HCT116 (cell line): ENCODE measurements at regions not wholly inside any gene's neighbourhood (a gene's known extent, or its start where the extent isn't known, plus 50 kb on each side); places are given as distances from the start of the nearest gene placed in this dataset.

ENCODE experiments used
- ATAC-seq: fragments of 200-7000 bp; cut with Tn5 transposase; 2 replicates; pipeline ENCODE4 v1.9.1; 2020; ENCODE audit warnings: mild to moderate bottlenecking, moderate library complexity
- BruUV-seq: library from RNA; stranded (reverse); fragments of 400-500 nt; replicated peaks from 2 replicates; lab custom pipeline; 2021; lab: Mats Ljungman, UMichigan
- CTCF ChIA-PET: fragments of 300-600 bp; sonication (Branson Sonifier 250); formaldehyde crosslinking; loops from one replicate; lab custom pipeline; 2021; ENCODE audit warnings: antibody characterized with exemption; lab: Charles Lee
- POLR2A ChIA-PET: fragments of 300-600, 350-600 bp; sonication (Branson Sonifier 250); formaldehyde crosslinking; loops from one replicate; lab custom pipeline; 2021; ENCODE audit warnings: antibody characterized with exemption; lab: Charles Lee
- RAD21 ChIA-PET, 2 experiments: fragments of 300-600 bp; sonication (Branson Sonifier 250); formaldehyde crosslinking; loops; one replicate each; lab custom pipeline; 2023; ENCODE audit warnings: low total read pairs in 2 of 2; ENCODE audit not compliant: uncharacterized antibody in 2 of 2, unreplicated experiment in 2 of 2, low non-redundant PET in 1 of 2; lab: Charles Lee
- DNase-seq: peaks from one replicate; pipeline ENCODE4 v3.0.0-alpha.2; 2010; ENCODE audit warnings: low read depth, low spot score
- H2AFZ ChIP-seq: fragments of 200-600 bp; shearing (Covaris generic), sonication (generic); 2 replicates; pipeline ENCODE4 v1.6.1; 2017; ENCODE audit warnings: low read depth, mixed run types, mixed read lengths, antibody characterized with exemption, low read length; ENCODE audit not compliant: poor library complexity, severe bottlenecking
- H3K27ac ChIP-seq: 2 replicates; pipeline ENCODE4 v1.5.1; 2012; ENCODE audit warnings: low read depth, low read length
- H3K27me3 ChIP-seq: fragments of 200-600 bp; sonication (generic); 2 replicates; pipeline ENCODE4 v1.6.1; 2016; ENCODE audit warnings: mixed run types, low read length, mixed read lengths; ENCODE audit not compliant: insufficient read depth
- H3K36me3 ChIP-seq, 2 experiments: fragments of 200-500 bp in 1 of 2; fragments of 200-600 bp in 1 of 2; sonication (Bioruptor generic) in 1 of 2; sonication (generic) in 1 of 2; 2 replicates each; pipeline versions ENCODE4 v1.5.1 to v1.6.1; 2014 to 2016; ENCODE audit warnings: low read length in 2 of 2, inconsistent platforms in 1 of 2, mixed read lengths in 1 of 2, mixed run types in 1 of 2; ENCODE audit not compliant: insufficient read depth in 2 of 2, control insufficient read depth in 1 of 2
- H3K4me1 ChIP-seq, 2 experiments: fragments of 200-600 bp in 1 of 2; sonication (generic) in 1 of 2; 2 replicates each; pipeline versions ENCODE4 v1.5.1 to v1.6.1; 2012 to 2017; ENCODE audit warnings: low read length in 2 of 2, inconsistent platforms in 1 of 2, mild to moderate bottlenecking in 1 of 2, mixed read lengths in 1 of 2, mixed run types in 1 of 2, moderate library complexity in 1 of 2; ENCODE audit not compliant: insufficient read depth in 2 of 2, control insufficient read depth in 1 of 2
- H3K4me2 ChIP-seq: fragments of 200-600 bp; sonication (generic); 2 replicates; pipeline ENCODE4 v1.6.1; 2017; ENCODE audit warnings: mixed run types, low read length, mixed read lengths
- H3K4me3 ChIP-seq, 2 experiments: fragments of 200-600 bp in 1 of 2; sonication (generic) in 1 of 2; replicated peaks in 1 of 2; 2 replicates each; pipeline ENCODE4 v1.5.1; 2011 to 2016; ENCODE audit warnings: low read length in 2 of 2, control low read depth in 1 of 2, low read depth in 1 of 2, mild to moderate bottlenecking in 1 of 2, mixed read lengths in 1 of 2, mixed run types in 1 of 2
- H3K79me2 ChIP-seq: fragments of 200-600 bp; sonication (generic); 2 replicates; pipeline ENCODE4 v1.6.1; 2017; ENCODE audit warnings: mild to moderate bottlenecking, mixed run types, low read length, moderate library complexity, mixed read lengths; ENCODE audit not compliant: insufficient read depth
- H3K9ac ChIP-seq: fragments of 200-600 bp; sonication (generic); 2 replicates; pipeline ENCODE4 v1.6.1; 2016; ENCODE audit warnings: low read length, mixed read lengths
- H3K9me2 ChIP-seq: fragments of 200-600 bp; sonication (generic), shearing (Covaris generic); 2 replicates; pipeline ENCODE4 v1.6.1; 2017; ENCODE audit warnings: mixed run types, mild to moderate bottlenecking, moderate library complexity; ENCODE audit not compliant: insufficient read depth
- H3K9me3 ChIP-seq, 2 experiments: fragments of 200-500 bp in 1 of 2; fragments of 200-600 bp in 1 of 2; sonication (Bioruptor generic) in 1 of 2; sonication (generic) in 1 of 2; 2 replicates each; pipeline ENCODE4 v1.6.1; 2014 to 2017; ENCODE audit warnings: low read length in 2 of 2, mixed read lengths in 2 of 2, inconsistent platforms in 1 of 2, low read depth in 1 of 2, mild to moderate bottlenecking in 1 of 2, mixed run types in 1 of 2, moderate library complexity in 1 of 2; ENCODE audit not compliant: control insufficient read depth in 1 of 2, insufficient read depth in 1 of 2
- H4K20me1 ChIP-seq: fragments of 200-600 bp; sonication (generic), shearing (Covaris generic); 2 replicates; pipeline ENCODE4 v1.6.1; 2017; ENCODE audit warnings: mixed run types, mild to moderate bottlenecking, moderate library complexity; ENCODE audit not compliant: insufficient read depth
- CBX3 ChIP-seq: IDR thresholded peaks from 2 replicates; pipeline ENCODE4 v1.6.1; 2012; ENCODE audit warnings: low read depth
- ELF1 ChIP-seq: IDR thresholded peaks from 2 replicates; pipeline ENCODE4 v1.6.1; 2012; ENCODE audit warnings: low read depth, borderline replicate concordance
- EZH2 ChIP-seq: fragments of 200-600 bp; sonication (generic); IDR thresholded peaks from 2 replicates; pipeline ENCODE4 v1.6.1; 2017; ENCODE audit warnings: antibody characterized with exemption, mixed run types
- EZH2phosphoT487 ChIP-seq: fragments of 200-600 bp; IDR thresholded peaks from 2 replicates; pipeline ENCODE4 v1.6.1; 2018; ENCODE audit warnings: antibody characterized with exemption, borderline replicate concordance
- RAD21 ChIP-seq: IDR thresholded peaks from 2 replicates; pipeline ENCODE4 v1.6.1; 2012; ENCODE audit warnings: low read depth, mild to moderate bottlenecking
- TCF7L2 ChIP-seq: IDR thresholded peaks from 2 replicates; pipeline ENCODE4 v1.7.0; 2011; ENCODE audit warnings: borderline replicate concordance, inconsistent platforms; ENCODE audit not compliant: insufficient read depth, insufficient read length; ENCODE audit errors: extremely low read depth
- YY1 ChIP-seq: IDR thresholded peaks from 2 replicates; pipeline ENCODE4 v1.6.1; 2011; ENCODE audit warnings: low read length, low read depth, moderate library complexity, mild to moderate bottlenecking; ENCODE audit not compliant: insufficient replicate concordance; ENCODE audit errors: extremely low read depth
- intact Hi-C: fragments of 100-400 bp; cut with micrococcal nuclease; formaldehyde crosslinking; loops from 2 replicates; pipeline ENCODE4 v1.10.0; 2022
- TF ChIP-seq, protein P1 (sequence below): IDR thresholded peaks from 2 replicates; pipeline ENCODE4 v1.6.1; 2011; ENCODE audit warnings: mild to moderate bottlenecking, low read length, moderate library complexity; ENCODE audit not compliant: insufficient replicate concordance; ENCODE audit errors: extremely low read depth
- TF ChIP-seq, protein P2 (sequence below): IDR thresholded peaks from 2 replicates; pipeline ENCODE4 v1.6.1; 2012; ENCODE audit warnings: low read depth
- TF ChIP-seq, protein P3 (sequence below): IDR thresholded peaks from 2 replicates; pipeline ENCODE4 v1.6.1; 2012

DNA sequence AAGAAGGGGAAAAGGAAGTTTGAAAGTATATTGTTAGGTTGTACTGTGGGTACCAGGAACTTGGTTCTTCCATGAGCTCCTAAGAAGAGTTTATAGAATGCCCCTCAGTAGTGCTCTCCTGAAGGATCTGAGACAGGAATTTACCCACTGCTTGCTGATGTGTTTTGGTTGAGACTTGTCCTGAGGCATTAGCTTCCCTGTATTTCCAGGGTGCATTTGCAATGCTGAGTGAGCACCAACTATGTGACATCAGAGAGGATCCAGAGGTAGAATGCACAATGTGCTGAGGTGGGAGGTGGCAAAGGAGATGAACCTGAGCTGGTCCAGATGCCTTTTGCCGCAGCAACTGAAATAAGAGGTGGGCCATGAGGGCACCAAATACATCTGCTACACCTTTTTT, 64.3 kb upstream of the LRRC3B start (continued):
- TF ChIP-seq, protein P1, sequence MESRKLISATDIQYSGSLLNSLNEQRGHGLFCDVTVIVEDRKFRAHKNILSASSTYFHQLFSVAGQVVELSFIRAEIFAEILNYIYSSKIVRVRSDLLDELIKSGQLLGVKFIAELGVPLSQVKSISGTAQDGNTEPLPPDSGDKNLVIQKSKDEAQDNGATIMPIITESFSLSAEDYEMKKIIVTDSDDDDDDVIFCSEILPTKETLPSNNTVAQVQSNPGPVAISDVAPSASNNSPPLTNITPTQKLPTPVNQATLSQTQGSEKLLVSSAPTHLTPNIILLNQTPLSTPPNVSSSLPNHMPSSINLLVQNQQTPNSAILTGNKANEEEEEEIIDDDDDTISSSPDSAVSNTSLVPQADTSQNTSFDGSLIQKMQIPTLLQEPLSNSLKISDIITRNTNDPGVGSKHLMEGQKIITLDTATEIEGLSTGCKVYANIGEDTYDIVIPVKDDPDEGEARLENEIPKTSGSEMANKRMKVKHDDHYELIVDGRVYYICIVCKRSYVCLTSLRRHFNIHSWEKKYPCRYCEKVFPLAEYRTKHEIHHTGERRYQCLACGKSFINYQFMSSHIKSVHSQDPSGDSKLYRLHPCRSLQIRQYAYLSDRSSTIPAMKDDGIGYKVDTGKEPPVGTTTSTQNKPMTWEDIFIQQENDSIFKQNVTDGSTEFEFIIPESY: no peak
- TF ChIP-seq, protein P2, sequence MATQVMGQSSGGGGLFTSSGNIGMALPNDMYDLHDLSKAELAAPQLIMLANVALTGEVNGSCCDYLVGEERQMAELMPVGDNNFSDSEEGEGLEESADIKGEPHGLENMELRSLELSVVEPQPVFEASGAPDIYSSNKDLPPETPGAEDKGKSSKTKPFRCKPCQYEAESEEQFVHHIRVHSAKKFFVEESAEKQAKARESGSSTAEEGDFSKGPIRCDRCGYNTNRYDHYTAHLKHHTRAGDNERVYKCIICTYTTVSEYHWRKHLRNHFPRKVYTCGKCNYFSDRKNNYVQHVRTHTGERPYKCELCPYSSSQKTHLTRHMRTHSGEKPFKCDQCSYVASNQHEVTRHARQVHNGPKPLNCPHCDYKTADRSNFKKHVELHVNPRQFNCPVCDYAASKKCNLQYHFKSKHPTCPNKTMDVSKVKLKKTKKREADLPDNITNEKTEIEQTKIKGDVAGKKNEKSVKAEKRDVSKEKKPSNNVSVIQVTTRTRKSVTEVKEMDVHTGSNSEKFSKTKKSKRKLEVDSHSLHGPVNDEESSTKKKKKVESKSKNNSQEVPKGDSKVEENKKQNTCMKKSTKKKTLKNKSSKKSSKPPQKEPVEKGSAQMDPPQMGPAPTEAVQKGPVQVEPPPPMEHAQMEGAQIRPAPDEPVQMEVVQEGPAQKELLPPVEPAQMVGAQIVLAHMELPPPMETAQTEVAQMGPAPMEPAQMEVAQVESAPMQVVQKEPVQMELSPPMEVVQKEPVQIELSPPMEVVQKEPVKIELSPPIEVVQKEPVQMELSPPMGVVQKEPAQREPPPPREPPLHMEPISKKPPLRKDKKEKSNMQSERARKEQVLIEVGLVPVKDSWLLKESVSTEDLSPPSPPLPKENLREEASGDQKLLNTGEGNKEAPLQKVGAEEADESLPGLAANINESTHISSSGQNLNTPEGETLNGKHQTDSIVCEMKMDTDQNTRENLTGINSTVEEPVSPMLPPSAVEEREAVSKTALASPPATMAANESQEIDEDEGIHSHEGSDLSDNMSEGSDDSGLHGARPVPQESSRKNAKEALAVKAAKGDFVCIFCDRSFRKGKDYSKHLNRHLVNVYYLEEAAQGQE: no peak
- no peak for TF ChIP-seq EZH2phosphoT487
- TF ChIP-seq YY1: no peak
- no peak for TF ChIP-seq EZH2
- TF ChIP-seq, protein P3, sequence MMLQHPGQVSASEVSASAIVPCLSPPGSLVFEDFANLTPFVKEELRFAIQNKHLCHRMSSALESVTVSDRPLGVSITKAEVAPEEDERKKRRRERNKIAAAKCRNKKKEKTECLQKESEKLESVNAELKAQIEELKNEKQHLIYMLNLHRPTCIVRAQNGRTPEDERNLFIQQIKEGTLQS: no peak
- TF ChIP-seq, all 23 proteins: peak for 0

DNA sequence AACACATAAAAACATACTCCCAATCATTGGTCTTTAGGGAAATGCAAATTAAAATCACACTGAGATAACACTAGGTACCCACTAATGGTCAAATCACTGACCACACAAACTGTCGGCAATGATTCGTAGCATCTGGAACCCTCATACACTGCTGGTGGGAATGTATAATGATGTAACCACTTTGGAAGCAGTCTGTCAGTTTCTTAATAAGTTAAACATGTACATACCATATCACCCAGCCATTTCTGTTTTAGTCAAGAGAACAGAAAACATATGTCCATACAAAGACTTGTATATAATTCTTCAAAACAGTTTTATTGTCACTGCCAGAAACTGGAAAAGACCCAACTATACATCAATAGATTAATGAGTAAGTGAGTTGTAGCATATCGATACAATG, 63.3 kb upstream of the LRRC3B start:
- ATAC-seq (no peak), DNase-seq (no peak)
- Histone ChIP-seq H3K36me3 (no peaks in the 10 kb centered on the region), H3K9me3 (no peaks in the 10 kb centered on the region), H4K20me1 (no peaks in the 10 kb centered on the region), H3K4me2 (no peak overlapping the region), H3K27ac (no peak overlapping the region), H3K9ac (no peak overlapping the region), H2AFZ (no peak overlapping the region), H3K79me2 (no peaks in the 10 kb centered on the region), H3K4me1 (no peaks in the 10 kb centered on the region), H3K9me2 (no peaks in the 10 kb centered on the region), H3K4me3 (no peak overlapping the region), H3K27me3 (no peaks in the 10 kb centered on the region)
- RAD21 ChIA-PET: no interaction called here
- BruUV-seq: no TSS peak
- intact Hi-C loops: no loop called here
- POLR2A ChIA-PET: no interaction called here
- CTCF ChIA-PET: no interaction called here
- TF ChIP-seq, protein P2: no peak
- TF ChIP-seq YY1 (no peak), ELF1 (no peak), CBX3 (no peak), TCF7L2 (no peak), EZH2phosphoT487 (no peak), RAD21 (no peak)
- TF ChIP-seq, protein P3: no peak
